ENCODE measurements at regions not wholly inside any gene's neighbourhood (a gene's known extent, or its start where the extent isn't known, plus 50 kb on each side); places are given as distances from the start of the nearest gene placed in this dataset.

GRCh38 chr9:106065579-106066214 is 371.4 kb downstream of the TMEM38B start:
- no peak overlapping the region for H3K4me3 ChIP-seq (ENCODE audit: low read length)
- TF ChIP-seq CTCF (IDR thresholded peaks at IDR 0.05; ENCODE audit: insufficient read depth, low read depth, low read length, missing control alignments), result no peak
- no peak for DNase-seq (ENCODE audit: low read depth)

GRCh38 chr9:106066940-106067524 is 372.7 kb downstream of the TMEM38B start:
- DNase-seq (ENCODE audit: low read depth), result no peak
- TF ChIP-seq CTCF (IDR thresholded peaks at IDR 0.05; ENCODE audit: insufficient read depth, low read depth, low read length, missing control alignments), result no peak
- H3K4me3 ChIP-seq (ENCODE audit: low read length), result no peak overlapping the region

- no peak overlapping the region for H3K4me3 ChIP-seq (ENCODE audit: low read length)
- TF ChIP-seq CTCF (IDR thresholded peaks at IDR 0.05; ENCODE audit: insufficient read depth, low read depth, low read length, missing control alignments), result no peak
- DNase-seq (ENCODE audit: low read depth), result no peak
These were observed 374.9 kb downstream of the TMEM38B start for GRCh38 chr9:106069241-106069640.

- DNase-seq (ENCODE audit: low read depth), result no peak
- no peak overlapping the region for H3K4me3 ChIP-seq (ENCODE audit: low read length)
- no peak for TF ChIP-seq CTCF (IDR thresholded peaks at IDR 0.05; ENCODE audit: insufficient read depth, low read depth, low read length, missing control alignments)
These were observed 378.1 kb downstream of the TMEM38B start for GRCh38 chr9:106072421-106072820.

- no peak overlapping the region for H3K4me3 ChIP-seq (ENCODE audit: low read length)
- peak; percentile 5 for DNase-seq (ENCODE audit: low read depth)
- no peak for TF ChIP-seq CTCF (IDR thresholded peaks at IDR 0.05; ENCODE audit: insufficient read depth, low read depth, low read length, missing control alignments)
These were observed 379.7 kb downstream of the TMEM38B start for GRCh38 chr9:106074006-106074405.

- TF ChIP-seq CTCF (IDR thresholded peaks at IDR 0.05; ENCODE audit: insufficient read depth, low read depth, low read length, missing control alignments), result no peak
- peak; percentile 15 for DNase-seq (ENCODE audit: low read depth)
- H3K4me3 ChIP-seq (ENCODE audit: low read length), result no peak overlapping the region
These were observed 381.1 kb downstream of the TMEM38B start for GRCh38 chr9:106075236-106075959.

All from epithelial cell of esophagus (primary cell).